ENCODE measurements at regions not wholly inside any gene's neighbourhood (a gene's known extent, or its start where the extent isn't known, plus 50 kb on each side); places are given as distances from the start of the nearest gene placed in this dataset.
A peak's percentile ranks its signal among the peaks of the same experiment; 100 is the strongest.
"Not testable (repeated sequence)": the region's sequence is repeated elsewhere in the genome, so short reads cannot be mapped to it uniquely, and the experiment has no call there.

DNA sequence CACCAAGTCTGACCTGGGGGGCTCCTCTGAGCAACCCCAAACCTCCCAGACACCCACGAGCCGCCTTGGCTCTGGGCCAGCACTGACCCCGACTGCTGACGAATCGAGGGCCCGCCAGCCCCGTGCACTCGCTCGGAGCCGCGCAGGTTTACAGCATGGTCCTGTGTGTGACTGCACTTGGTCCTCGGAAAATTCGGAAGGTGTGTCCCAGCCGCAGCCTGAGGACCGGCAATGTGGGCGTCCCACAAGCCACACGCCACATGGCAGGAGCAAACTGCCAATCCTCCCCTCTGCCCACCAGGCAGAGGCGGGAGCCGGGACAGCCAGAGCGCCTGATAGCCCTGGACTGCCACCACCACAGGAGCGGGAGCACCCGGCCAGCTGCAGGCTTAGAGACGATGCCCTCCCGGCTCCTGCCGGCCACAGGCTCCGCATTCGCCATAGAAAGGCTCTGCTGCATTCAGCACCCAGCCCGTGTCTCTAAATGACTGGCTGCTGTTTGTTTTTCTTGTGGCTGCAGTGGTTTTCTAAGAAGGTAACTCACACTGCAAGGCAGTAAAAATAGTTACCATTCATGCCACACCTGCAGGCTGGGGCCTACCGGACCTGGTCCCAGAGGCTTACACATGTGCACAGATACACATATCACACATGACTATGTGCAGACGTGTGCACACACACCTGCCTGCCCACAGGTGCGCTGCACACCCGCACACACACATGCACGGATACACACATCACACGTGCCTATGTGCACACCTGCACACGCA, 5415.3 kb upstream of the TPTE start:
- not testable (repeated sequence) for DNase-seq

DNA sequence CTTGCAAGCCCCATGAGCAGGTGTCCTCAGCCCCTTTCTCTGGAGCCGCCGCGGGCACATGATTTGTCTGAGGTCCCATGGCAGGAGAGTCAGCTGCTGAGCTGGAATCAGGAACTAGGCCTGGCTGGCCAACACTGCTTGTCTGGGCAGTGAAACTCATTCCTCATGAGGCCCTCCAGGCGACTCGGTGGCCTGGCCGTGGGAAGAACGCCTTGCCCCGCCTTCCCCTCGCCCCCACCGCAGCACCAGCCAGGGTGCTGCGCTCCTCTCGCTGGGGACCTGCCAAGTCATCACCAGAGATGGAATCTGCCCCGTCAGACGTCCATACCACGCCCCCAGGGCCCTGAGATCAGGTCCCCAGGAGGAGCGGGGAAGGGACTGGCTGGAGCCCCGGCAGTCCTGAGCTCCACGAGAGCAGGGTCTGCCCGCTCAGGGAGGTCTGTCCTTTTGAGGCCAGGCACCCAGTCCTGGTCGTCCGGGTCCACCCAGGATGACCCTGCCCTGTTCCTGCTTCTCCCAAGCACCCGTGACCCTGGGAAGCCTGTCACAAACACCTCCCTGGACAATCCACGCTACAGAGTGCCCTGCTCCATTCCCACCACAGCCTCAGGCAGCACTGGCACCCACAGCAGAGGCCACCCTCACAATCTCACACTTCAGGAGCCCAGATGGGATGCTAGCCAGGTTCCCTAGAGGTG, 5414.5 kb upstream of the TPTE start:
- not testable (repeated sequence) for DNase-seq

DNA sequence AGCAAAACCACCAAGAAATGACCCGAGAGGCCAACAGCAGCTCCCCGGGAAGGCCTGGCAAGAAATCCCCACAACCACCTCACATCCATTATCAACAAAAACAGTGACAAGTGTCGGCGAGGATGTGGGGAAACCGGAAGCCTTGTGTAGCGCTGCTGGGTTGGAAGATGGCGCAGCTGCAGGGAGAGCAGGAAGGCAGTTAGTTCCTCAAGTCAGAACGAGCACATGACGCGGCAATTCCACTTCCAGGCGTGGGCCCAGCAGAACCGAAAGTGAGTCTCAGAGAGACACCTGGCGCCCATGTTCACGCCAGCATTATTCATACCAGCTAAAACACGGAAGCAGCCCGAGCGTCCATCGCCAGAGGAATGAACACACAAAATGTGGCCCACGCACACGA, 5413.7 kb upstream of the TPTE start:
- DNase-seq: not testable (repeated sequence)

DNA sequence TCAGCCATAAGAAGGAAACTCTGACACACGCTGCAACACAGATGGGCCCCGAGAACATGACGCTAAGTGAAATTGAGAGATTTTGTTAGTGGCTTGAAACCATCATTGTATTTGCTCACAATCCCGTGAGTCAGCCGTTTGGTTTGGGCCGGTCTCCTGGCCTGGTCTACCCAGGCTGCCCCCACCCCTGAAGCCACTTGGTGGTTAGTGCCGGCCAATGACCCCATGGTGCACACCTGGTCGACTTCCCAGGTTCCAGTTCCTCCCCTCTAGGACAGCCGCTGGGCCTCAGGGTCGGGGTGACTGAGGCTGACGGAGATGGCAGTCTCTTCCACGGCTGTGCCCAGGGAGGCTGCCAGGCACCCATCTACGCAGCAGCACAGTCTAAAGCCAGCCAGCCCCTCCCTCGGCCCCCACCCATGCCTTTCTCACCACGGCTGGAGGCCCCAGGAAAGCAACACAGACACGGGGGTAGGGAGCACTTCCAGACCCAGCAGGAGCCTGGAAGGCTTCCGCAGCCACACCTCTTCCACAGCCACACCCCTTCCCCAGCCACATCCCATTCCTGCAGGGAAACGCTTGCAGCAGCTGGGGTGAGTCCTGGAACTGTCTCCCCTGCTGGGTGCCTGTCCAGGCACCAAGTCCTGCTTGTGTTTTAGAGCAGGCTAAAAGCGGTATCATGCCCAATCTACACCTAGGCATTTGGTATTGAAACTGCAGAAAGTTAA, 5413.2 kb upstream of the TPTE start:
- DNase-seq: not testable (repeated sequence)

DNA sequence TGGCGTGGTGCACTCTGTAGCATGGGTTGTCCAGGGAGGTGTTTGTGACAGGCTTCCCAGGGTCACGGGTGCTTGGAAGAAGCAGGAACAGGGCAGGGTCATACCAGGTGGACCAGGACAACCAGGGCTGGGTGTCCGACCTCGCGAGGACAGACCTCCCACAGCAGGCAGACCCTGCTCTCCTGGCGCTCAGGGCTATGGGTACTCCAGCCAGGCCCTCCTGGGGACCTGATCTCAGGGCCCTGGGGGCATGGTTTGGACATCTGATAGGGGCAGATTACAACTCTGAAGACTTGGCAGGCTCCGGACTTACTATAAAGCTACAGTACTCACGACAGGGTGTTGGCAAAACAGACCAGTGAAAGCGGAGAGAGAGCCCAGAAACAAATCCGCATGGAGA, 5410.2 kb upstream of the TPTE start:
- DNase-seq: not testable (repeated sequence)

DNA sequence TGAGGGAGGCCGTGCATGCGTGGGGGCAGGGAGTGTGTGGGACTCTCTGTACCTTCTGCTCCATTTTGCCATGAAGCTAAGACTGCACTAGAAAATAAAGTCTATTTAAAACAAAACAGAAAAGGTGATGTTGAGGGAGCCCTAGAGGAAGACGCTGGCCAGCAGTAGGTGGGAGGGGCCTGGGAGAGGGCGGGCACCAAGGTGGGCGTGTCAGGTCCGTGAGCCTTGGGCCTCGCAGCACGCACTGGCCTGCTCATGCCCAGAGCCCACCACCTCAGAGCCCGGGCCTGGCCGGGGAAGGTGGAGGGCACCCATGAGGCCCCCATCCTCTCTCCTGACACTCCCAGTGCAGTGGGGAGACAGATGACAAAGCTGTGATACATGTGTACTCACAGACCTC, 5408.3 kb upstream of the TPTE start:
- DNase-seq: not testable (repeated sequence)

DNA sequence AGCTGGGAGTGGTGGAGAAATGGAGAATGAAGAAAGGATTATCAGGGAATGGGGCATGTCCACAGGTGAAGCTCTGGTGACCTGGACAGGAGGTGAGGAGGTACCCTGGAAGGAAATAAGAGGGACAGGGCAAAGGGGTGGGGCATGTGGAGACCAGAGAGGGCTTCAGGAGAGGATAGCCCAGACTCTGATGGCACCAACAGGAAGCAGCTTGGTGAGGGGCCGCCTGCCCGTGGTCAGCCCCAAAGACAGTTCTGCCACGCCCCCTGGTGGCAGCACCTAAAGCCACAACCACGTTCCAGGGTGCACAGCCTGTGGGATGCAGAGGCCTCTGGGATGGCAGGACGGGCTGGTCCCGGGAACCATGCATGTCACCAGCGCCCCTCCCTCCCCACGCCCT, 5406.9 kb upstream of the TPTE start:
- not testable (repeated sequence) for DNase-seq

DNA sequence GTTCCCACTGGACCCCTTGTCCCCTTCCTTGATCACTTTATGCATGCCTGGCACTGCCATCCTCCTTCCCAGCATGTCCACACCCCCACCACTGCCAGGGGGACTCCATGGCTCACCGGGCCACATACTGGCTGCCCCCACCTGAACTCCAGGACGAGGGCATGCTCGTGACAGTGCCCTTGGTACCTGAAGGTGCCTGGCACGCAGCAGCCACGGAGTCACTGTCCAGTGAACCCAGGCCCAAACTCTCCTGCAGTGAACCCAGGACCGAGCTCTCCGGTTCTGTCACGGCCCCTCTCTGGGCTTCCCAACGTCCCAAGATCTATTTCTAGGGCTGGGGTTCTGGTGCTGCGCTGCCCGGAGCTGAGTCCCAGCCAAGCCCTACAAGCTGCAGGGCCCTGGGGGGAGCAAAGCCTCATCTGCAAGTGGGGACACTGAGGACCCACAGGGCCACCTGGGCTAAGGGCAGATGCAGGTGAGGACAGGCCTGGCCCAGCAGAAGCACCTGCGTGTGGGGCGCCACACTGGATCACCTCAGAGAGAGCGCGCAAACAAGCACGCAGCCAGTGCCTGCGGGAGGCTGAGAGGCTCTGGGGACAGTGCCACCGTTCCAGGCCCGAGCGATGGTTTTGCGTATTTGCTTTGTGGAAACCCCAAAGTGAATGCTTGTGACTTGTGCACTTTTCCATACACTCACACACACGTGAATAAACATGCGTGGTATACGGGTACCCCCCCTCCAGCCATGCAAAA, 5406.3 kb upstream of the TPTE start:
- not testable (repeated sequence) for DNase-seq

DNA sequence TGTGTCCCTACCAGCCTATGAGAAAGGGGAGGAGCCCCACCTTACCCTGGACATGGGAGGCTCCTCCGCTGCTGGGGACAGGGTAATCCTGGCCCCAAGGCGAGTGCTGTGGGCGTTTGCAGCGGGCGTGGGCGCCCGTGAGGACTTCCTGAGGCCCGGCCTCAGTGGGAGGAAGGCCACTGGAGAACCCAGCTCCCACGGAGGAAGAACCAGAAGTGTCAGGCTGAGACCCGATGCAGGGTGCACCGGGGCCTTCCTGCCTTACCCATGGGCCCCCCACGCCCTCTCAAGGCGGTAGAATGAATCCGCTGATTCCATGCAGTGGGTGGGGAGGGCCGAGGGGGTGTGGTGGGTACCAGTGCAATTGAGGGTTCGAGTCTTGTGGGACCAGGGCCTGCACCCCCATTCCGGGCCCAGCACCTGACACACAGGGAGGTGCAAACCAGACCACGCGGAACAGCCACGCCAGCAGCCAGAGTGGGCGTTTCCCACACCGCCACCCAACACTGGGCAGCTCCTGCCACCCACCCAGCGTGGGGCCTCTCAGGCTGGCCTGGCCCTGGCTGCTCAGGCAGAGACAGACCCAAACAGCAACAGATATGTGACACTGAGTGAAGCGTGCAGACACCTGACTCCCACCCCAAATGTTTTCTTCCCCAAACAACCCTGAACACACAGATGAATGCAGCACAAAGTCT, 5405.6 kb upstream of the TPTE start:
- DNase-seq: not testable (repeated sequence)

DNA sequence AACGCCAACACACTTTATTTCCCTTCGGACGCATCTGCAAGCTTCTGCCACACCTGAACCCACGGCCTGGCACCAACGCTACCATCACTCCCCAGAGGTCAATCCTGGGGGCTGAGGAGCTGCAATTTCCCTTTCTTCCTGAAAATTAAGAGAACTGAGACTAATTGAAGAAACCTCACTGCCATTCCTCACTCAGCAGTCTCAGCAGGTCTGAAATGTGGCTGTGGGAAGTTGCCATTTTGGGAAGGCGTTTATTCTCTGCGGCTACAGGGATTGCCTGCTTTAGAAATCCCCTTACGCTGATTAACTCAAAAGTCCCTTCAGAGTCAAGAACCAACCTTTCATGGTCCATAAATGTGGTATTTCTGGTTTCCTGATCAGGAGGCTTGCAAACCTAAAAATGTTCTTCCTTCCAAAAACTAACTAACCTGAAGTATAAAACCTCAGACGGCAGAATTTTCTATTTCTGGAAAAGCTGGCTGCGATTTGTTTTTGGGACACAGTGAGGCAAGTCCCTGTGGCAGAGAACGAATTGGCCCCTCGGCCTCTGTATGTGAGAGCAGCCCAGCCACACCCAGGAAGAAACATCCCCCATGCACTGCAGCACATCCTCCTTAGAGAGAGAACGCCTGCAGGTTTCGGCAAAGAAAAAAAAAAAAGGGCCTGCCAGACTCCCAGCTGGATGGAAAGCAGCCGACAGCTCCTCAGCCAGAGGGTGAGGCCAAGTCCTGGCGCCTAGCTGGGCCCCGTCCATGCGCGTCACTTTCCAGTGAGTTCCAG, 5404.8 kb upstream of the TPTE start:
- not testable (repeated sequence) for DNase-seq

DNA sequence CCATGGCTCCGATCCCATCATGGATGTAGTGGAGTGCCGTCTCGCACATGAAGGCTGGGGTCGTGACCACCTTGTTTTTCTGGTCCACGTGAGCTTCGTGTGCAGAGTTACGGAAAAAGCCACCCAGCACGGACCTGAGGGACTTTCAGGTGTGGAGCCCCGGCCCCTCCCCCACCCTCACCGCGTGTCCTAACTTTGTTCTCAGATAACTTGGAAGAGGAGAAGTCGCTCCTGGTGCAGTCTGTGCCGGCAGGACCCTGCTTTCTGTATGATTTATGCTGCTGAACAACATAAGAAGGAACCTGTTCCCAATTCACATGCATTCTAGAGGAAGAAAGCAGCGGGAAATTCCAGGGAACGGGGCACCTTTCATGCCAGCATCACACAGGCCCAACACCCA, 5404.2 kb upstream of the TPTE start:
- DNase-seq: not testable (repeated sequence)

DNA sequence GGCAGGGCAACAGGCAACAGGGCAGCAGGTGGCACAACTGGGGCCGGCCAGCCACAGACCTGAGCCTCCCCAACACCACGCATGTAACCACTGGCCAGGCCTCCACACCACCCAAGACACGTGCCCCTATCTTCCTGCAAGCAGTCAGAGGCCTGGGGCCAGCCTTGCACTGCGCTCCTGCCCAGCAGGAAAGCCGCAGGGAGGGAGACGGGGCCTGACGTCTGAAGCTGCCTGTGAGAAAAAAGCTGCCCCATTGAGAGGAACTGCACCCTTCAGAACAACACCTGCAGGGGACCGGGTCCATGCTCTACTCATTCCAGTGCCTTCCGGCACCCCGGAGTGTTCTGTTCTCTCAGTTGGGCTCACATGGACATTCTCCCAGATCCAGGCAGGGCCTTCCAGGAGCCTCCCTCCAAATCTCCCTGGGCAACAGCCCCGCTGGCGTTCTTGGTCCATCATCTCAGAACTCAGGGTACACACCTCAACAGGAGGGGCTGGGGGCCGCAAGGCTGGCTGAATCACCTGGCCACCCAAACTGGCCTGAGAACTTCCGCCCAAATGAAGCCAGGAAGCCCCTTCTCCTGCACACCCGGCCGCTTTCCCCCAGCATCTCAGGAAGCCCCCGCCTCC, 5403.6 kb upstream of the TPTE start:
- DNase-seq: not testable (repeated sequence)

DNA sequence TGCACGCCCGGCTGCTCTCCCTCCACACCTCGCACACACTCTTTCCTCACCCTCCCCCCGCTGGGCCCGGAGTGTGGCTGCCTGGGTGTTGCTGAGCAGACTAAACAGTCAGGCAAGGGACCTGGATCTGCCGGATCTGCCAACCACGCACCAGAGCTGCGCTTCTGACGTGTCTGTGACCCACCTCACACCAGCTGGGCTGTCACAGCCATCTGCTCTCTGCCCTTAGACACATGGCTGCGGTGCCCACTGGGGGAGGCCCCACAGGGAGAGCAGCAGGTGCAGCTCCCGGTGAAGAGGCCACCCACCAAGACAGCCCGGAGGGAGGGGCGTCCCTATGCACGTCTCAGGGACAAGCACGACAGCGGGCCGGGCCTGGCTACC, 5403.1 kb upstream of the TPTE start:
- DNase-seq: not testable (repeated sequence)

DNA sequence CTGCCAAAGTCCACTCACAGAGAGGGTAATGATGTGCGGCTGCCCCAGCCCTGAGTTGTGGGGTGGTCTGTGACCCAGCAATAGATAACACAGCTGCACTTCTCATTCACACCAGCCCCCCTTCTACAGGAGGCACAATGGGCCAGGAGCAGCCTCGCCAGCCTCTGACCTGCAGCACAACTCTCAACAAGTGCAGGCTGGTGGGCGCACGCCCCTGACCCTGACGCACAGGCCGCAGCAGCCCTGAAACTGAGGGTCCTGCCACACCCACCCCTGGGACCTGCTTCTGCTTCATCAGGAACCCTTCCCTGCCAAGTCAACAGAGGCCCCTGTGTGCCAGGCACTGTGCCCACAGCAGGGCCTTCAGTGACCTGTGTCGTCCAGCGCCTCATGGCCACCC, 5402.2 kb upstream of the TPTE start:
- not testable (repeated sequence) for DNase-seq

DNA sequence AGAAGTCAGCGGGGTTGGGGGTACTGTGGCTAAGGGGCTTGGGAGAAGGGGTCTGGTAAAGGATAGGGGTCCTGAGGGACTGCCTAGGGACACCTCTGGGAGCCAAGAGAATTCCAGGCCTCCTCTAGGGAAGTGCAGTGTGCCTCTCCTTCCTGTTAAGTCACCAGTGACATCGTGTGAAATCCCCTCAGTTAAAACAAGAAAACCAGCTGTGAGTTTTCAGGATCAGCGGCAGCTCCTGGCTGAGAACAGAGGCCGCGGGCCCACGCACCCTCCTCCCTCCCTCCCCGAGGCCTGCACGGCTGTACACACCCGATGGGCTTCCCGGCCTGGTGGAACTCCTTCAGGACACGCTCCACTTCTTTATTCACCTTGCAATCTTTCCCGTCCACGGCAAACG, 5400.0 kb upstream of the TPTE start:
- peak; percentile 0 for DNase-seq

DNA sequence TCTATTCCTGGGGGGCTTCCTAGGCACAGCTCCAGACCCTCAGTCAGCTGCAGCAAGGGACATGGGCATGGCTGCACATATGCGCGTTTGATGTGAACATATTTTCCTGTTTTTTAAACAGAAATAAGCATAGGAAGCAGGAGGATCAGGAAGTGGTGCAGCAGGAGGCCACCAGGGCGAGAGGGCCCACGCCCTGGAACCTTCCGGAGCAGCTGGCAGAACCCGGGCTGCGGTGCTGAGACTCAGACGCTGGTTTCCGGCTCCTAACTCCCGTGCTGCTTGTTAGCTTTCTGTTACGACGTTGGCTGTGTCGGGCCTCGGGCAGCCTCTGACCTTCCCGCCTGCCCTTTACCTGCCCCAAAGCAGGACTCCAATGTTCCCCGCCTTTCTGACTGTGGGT, 5399.5 kb upstream of the TPTE start:
- DNase-seq: not testable (repeated sequence)

DNA sequence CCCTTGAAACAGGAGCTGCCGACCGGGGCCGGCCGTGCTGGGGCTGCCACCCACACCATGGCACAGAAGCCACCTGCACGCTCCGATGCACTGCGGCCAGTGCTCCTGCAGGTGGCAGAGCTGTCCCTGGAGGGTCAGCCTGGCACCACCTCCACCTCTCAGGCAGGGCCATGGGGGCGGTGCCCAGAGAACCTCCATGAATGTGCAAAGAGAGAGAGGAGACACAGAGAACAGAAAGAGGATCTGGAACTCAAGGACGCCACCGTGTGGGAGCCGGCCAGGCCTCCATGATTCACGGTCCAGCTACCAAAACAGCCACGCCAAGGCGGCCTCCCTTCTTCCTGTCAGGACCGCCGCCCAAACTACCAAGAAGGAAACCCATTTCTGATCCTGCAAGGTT, 5397.7 kb upstream of the TPTE start:
- DNase-seq: not testable (repeated sequence)

DNA sequence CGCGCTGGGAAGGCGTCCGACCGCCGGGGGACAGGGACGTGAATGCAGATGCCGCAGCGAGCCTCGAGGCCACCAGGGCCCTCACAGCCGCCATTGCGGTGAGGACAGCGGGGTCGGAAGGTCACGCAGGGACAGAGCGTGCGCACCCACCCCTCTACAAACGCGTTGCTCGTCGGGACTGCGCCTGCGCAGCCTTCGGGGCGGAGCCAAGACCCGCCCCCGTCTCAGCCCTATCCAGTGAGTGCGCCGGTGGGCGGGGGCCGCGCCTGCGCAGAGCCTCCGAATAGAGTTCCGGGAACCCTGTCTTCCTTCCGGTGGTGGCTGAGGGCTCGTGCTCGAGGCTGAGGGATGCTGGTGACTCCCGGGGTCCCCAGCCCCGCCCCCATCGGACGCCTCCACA, 5393.1 kb upstream of the TPTE start:
- DNase-seq: peak; percentile 68

DNA sequence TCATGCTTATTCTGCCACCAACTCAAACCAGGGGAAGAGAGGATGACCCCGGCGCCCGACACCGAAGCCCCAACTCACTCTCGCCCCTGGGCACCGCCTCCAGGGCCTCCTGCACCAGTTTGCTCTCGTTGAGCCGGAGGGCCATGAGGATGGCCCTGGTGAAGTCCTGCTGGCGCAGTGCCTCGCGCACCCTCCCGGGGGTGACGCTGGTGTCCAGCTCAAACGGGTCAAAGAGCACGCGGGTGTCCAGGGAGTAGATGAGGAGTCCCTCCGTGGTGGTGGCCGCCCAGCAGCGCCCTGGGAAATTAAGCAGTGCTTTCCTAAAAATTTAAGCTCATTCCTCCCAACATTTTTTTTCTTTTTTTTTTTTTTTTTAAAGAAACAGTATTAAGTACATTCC, 5387.6 kb upstream of the TPTE start:
- not testable (repeated sequence) for DNase-seq

DNA sequence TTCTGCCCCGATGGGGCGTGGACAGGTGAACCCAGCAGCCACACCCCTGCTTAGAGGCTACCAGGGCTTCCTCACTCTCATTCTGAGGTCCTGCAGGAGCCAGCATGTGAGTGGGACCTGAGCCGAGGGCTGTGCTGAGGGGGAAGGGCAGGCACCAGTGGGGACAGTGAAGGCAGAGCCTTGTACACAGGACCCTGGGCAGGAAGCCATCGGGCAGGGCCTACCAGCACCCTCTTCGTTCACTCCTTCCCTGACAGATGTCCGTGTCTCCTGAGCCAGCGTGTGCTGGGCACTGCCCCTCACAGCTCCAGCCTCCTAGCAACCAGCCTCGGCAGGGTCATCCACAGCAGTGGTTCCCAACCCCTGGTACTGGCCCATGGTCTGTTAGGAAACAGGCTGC, 5385.0 kb upstream of the TPTE start:
- DNase-seq: not testable (repeated sequence)

DNA sequence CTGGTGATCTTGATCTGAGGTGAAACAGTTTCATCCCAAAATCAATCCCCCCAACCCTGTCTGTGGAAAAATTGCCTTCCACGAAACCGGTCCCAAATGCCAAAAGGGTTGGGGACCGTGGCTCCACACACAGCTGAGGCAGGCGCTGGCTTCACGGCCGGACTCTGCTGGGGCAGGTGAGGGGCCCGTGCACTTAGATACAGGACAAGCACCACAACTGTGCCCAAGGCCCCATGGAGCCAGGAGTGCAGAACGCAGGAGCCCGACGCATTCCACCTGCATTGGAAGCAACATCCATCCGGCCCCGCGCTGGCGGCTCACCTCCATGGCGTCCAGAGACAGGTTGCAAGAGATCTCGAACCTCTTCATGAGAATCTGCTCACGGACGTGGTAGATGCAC, 5384.4 kb upstream of the TPTE start:
- not testable (repeated sequence) for DNase-seq
